CD4-positive, alpha-beta T cell treated with Interleukin-17A for 4 hours (primary cell): ENCODE measurements at regions not wholly inside any gene's neighbourhood (a gene's known extent, or its start where the extent isn't known, plus 50 kb on each side); places are given as distances from the start of the nearest gene placed in this dataset.
"Not testable (repeated sequence)": the region's sequence is repeated elsewhere in the genome, so short reads cannot be mapped to it uniquely, and the experiment has no call there.

Source experiments
- DNase-seq: peaks from one replicate; pipeline ENCODE4 v3.0.0-alpha.2; 2020; ENCODE audit warnings: mixed read lengths

DNA sequence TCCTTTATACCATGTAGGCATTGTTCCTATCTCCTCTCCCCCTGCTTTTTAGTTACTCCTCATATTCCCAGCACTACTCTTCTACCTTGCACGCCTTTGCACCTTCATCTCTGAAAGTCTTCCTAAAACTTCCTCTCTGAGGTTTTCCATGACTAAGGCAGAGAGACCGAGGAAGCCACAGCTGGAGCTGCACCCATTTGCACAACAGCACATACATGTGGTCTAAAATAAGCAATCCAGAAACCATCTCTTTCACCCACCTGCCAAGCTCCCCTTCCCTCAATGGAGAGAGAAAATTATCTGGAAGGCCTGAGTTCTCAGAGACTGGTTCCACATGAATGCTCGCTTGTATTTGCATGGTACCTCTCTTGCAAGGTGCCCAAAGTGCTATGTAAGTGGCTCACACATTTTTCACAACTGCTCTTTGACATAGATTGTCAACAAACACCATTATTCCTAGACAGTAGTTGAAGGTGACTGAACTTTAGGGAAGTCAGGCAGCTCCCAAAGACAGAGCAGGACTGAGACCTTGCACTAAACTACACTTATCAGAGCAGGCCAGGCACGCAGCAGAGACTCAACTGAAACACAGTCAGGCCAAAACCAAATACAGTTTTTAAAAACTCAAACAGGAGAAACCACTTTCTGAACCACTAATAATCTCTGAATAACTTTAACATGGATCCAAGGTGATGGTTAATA is 313.2 kb downstream of the TFAP2A start:
- no peak for DNase-seq

DNA sequence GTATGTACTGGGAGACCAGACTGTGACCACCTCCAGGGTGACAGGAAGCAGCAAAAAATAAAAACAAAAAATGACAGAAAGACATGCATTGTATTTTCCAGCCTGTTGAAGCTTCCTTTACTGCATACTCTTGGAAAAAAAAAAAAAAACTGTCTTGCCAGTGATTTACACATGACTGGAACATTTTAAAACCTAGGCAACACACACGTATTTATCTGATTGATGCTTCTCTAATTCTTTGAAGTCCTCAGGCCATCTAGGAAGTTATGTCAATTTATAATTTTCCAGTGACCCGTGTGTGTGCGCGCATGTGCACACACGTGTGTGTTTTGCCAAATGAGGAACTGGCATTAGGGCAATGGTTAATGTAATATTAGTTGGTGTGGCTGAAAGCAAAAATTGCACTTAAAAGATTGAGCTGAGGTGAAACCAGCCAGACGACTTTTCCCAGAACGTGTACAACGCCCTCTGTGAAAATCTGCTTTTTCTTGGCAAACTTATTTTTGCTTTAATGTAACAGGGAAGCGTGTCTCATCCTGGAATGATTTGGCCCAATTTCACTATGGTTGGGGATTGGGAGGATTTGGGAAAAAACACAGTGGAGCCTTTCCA is 315.2 kb downstream of the TFAP2A start:
- no peak for DNase-seq

DNA sequence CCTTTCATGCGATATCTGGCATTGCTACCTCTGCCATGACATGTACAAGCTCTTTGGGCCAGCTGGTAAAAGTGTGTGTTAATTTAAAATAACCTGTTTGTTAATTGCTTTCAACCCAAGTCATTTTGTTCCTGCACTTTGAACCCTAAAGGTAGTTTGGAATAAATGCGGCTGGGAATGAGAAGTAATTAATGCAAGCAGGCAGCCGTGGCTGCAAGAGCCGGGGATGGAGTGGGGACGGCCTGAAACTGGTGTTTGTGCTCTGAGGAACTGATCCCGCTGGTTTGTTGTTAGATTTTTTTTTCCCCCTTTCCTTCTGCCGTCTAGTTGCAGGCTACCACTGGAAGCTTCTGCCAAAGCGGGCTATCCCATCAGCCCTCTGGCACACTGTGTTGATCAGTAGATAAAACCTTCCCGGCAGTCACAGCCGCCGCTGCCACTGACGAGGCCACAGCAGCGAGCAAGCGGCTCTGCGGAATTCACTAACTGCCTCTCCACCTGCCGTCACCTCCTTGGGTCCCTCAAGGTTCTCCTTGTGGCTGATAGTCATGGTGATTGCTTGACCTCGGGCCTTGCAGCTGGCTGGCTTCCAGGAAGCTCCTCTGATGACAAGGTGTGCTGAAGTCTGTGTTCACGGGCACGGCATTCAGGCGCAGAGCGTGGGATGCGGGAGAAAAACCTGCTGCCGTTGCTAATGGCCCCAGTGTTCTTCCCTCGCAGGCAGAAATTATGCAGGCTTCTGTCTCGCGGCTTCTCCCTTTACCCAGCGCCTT is 315.9 kb downstream of the TFAP2A start:
- no peak for DNase-seq

DNA sequence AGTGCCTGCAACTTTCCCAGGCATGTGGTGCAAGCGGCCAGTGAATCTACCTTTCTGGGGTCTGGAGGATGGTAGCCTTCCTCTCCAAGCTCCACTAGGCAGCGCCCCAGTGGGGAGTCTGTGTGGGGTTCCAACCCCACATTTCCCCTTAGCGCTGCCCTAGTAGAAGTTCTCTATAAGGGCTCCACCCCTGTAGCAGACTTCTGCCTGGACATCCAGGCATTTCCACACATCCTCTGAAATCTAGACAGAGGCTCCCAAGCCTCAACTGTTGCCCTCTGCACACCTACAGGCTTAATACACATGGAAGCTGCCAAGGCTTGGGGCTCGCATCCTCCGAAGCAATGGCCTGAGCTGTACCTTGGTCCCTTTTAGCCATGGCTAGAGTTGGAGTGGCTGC is 321.6 kb downstream of the TFAP2A start:
- no peak for DNase-seq

DNA sequence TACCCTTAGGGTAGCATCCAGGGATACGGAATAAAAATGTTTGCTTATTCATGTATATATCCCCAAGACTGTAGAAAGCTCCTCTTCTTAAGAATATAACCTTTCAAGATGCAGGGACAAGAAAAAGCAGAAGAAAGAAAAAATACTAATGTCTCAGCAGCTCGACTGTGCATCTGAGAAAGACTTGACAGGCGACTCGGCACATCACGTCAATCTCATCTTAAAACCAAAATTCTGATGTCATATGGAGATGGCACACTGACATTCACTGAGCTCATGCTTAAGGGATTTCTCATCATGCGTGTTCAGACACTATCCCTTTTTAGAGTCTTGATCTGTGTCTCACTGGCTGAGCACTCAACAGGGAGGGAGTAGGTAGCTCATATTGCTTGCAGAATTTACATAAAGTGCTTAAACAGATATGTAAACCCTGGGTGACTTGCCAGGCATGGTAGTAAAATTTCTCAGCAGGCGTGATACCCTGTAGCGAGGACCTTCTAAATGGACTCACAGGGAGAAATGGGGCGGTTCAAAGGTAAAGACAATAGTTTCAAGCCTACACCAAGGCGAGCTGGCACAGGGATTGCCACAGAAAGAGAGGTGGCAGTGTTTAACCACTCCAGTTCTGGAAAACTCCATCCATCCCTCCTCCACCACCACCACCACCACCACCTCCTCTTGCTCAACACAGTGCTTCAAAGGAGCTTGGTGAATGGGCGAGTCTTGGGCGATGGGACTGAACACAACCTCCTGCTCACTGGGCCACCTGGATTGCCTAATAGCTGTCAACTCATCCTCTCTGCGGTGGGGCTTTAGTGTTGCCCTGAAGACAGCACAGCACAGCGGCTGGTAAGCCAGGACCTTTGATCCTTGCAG is 330.5 kb downstream of the TFAP2A start:
- no peak for DNase-seq

DNA sequence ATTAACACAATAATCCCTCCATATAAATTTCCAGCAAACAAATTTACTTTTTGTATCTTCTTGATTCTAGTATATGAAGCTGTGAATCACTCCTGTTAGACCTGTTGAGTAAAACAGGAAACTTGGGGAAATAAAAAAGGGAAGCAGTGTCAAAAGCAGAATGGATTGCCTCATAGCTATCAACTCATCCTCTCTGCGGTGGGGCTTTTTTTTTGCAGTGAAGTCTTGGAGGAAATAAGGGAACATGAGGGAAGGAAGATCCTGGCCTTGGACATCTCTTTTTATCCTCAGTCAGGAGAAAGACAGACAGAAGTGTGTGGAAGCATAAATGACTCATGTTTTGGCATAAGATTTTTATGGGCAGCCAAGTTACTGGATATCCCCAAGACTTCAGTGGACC is 332.5 kb downstream of the TFAP2A start:
- no peak for DNase-seq

DNA sequence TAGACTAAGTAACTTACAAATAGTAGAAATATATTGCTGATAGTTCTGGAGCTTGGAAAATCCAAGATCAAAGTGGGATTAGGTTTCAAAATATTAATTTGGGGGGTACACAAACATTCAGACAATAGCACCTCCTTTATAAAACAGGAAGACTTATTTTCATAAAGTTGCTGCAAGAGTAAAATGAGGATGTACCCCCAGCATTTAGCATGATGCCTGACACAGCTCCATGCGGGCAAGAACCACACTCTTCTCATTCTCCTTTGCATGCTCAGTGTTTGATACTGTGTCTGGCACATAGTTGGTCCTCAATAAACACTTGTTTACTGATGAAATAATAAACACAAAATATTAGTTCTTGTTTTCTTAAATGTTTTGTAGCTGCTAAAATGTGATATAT is 332.9 kb downstream of the TFAP2A start:
- no peak for DNase-seq

DNA sequence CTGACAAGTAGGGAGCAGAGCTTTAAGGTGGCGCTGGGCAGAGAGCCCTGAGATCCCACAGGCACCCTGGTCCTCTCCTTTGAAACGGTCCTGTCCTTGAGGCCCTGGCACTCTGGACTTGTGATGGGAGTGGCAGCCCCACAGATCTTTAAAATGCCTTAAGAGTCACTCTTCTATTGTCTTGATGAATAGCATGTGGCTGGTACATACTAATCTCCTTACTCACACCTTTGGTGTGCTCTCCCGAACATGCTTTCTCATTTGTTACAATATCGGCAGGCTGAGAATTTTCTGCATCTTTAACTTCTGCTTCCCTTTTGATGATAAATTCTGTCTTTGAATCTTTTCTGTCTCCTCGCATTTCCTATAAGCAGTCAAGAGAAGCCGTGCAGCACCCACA is 333.8 kb downstream of the TFAP2A start:
- no peak for DNase-seq

DNA sequence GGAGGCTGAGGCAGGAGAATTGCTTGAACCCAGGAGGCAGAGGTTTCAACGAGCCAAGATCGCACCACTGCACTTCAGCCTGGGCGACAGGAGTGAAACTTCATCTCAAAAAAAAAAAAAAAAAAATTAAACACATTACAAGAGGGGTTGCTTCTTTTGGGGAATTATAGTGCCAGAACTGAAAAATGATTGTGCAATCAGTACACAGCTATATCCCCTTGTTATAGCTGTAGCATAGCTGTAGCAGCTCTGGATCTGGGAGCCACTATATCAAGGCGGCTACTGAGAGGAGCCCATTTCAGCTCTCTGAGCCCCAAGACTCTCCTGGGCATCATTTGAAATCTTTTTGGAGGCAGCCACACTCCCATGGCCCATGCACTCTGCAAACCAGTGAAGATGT is 334.3 kb downstream of the TFAP2A start:
- no peak for DNase-seq

DNA sequence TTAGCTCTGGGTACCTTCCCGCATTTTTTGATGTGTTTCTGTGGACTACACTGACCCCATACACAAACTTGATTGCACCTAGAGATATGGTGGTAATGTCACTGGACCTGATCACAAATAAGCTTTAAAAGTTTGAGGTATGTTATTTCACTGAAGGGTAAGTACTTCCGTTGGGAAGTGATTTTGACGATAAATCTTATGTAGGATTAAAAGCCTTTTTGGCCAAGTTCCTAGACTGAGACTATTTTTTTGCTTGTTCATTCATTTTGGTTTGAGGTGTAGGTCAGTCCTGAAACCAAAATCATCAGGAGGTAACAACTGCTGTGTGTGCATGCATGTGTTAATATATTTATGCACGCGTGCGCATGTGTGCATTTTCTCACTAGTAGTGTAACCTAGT is 336.3 kb downstream of the TFAP2A start:
- no peak for DNase-seq

DNA sequence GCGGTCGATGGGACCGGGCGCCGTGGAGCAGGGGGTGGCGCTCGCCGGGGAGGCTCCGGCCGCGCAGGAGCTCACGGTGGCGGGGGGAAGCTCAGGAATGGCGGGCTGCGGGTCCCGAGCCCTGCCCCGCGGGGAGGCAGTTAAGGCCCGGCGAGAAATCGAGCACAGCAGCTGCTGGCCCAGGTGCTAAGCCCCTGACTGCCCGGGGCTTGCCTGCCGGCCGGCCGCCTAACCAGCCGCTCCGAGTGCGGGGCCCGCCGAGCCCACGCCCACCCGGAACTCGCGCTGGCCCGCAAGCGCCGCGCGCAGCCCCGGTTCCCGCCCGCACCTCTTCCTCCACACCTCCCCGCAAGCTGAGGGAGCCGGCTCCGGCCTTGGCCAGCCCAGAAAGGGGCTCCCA is 340.1 kb downstream of the TFAP2A start:
- not testable (repeated sequence) for DNase-seq

DNA sequence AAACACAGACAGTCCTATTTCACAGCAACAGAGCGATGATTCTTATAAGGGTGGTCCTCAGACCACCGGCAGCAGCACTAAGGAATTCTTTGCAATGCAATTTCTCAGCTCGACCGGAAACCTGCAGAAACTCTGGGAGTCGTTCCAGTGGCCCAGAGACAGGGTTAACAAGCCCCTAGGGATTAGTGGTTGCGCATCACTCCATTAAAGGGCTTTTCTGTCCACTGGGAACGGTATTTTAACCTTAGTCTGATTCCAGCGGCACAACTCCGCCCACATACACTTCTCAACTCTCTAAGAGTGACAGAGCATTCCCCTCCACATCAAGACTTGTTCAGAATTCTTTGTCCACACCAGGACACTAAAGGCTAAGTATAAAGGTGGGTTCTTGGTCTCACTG is 341.5 kb downstream of the TFAP2A start:
- DNase-seq: no peak

DNA sequence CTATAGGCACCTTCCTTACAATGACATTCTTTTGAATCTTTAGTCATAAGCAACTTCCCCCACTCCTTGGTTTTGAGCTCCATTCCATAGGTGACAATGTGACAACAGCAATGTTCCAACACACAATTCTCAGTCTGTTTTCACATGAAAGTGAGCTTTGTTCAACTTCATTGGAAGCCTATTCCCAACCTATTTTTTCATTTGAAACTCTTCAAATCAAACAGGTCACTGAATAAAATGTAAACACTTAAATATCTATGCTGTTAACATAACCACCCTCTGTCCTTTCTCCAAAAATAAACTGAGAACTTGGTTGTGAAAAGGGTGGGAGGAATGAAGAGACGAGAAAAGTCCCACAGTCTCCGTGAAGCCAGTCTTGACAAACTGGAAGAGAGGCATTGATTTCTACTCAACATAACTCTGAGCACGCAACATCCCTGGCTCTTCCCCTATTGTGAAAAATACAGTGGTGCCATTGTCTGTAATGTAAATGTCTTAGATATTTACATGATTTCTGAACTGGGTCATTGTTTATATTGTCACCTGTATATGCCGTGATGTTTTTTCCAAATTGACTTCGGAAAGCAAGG is 343.1 kb downstream of the TFAP2A start:
- DNase-seq: no peak

DNA sequence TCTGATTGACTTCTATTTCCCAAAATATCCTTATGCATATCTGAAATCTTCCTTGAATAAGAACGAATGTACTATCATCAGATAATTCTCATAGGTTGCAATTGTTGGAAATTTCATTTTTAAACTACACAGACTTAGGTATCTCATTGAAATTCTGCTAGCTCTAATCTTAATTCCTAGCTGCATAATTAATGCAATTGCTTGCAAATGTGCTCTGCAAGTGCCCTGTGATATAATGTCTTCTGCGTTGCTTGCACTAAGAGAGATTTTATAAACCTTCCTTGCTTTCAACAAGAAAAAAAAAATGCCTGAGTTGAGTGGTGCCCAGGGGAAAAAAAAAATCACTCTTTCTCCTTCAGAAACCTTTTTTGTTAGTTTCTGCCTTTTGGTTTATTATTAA is 354.9 kb downstream of the TFAP2A start:
- no peak for DNase-seq

DNA sequence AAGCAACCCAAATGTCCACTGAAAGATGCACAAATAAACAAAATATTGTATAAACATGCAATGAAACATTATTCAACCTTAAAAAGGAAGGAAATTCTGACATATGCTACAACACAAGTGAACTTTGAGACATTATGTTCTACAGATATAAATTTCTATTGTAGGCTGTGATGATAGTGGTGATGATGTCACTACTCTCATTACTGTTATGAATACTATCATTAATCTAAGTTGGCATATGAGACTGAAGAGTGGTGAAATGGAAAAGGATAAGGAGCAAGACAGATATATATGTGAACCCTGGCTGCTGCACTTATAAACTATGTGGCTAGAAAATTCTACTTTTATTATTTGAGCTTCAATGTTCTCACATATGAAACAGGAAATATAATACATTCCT is 360.2 kb downstream of the TFAP2A start:
- DNase-seq: no peak

DNA sequence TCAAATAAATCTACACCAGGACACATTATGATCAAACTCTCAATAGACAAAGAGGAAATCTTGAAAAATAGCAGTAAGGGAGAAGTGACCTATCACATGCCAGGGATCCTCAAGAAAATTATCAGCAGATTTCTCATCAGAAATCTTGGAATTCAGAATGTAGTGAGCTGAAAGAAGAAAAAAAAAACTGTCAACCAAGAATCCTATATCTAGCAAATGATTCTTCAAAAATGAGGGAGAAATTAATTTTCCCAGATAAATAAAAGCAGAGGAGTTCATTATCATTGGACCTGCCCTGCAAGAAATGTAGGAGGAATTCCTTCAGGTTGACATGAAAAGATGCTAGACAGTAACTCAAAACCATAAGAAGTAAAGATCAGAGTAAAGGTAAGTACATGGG is 363.6 kb downstream of the TFAP2A start:
- no peak for DNase-seq

DNA sequence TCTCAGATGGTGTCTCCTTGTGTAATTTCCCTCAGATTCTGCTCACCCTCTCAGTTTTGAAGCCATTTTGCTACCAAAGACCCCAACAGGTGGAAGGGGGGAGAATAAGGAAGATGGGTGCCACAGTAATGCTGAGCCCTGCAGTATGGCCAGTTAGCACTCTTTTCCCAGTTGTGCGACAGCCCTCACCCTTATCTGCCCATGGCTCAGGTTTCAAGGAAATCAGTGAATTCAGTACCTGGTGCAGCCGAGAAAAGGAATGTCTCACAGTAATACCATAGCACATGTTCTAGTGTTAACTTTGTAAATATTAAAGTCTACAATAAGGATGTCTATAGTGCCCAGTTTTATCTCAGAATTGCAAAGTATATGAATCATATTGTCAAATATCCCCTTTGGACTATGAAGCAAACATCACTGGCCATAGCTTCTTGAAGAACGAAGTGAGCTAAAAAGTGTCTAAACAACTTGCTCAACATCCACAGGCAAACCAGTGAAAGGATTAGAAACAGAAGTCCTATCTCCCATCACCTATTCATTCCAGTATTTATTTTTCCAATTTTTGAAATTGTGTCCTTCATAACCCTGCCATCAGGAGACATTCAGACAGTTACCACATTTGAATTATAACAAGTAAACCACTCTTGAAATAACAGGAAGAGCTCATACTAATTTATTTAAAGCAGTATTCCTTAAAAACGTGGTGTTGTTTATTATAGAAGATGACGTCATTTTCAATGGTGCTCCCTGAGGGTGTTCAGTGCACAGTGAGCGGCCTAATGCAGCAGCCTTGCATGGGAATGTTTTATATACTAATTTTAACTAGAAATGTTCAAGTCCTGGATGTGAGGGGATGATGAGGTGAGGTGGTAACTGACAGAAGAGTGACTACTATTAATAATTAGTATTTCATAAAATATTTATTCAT is 366.2 kb downstream of the TFAP2A start:
- no peak for DNase-seq

DNA sequence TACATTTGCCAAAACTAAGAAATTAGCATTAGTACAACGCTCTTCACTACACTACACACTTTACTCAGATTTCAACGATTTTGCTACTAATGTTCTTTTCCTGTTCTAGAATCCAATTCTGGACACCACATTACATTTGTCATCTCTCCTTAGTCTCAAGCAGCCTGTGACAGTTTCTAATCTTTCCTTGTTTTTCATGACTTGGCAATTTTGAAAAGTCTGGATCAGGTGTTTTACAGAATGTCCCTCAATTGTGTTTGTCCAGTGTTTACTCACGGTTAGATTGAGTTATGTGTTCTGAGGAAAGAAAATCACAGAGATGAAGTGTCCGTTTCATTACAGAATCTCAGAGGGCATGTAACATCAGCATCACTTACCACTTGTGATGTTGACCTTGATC is 372.6 kb downstream of the TFAP2A start:
- no peak for DNase-seq

DNA sequence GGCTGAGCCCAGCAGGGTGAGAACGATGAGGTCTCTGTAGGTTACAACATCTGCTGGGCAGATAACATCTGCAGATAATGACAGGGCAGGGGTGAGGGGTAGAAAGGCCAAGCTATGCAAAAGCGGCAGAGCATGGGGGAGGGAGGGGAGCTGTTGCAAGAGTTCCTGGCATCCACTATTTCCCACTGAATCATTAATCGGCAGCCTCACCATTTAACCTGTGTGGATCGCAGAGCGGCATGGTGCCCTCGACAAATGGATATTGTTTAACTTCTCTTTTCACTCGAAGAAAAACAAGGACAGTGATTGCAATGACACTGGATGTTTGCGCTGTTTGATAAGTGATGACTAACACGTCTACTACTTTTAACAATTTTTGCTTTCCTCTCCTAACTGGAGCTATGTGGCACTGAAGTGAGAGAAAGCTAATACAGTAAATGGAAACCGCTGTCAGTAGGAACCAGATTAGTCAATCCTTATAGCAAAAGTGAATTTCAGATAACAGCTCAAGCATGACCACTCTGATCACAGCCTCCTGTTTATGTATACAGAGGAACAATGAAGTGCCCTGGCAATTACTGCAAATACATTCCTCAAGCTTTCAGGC is 381.5 kb downstream of the TFAP2A start:
- no peak for DNase-seq

DNA sequence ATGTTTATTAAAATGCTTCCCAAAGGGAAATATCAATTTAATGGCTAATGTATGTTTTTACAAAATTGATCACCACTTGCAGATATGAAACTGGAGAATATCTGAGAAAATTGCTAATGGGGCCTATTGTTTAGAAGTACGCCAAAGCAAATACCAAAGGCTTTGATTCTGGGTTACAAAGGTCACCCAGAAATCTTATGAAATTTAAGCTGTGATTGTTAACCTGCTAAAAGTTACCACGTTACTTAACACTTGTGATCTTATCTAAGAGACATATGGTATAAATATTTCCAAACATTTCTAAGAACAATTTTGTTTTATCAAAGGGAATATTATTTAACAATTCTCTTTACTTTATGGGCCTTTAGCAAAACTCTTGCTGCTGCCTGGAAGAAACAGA is 383.3 kb downstream of the TFAP2A start:
- no peak for DNase-seq

DNA sequence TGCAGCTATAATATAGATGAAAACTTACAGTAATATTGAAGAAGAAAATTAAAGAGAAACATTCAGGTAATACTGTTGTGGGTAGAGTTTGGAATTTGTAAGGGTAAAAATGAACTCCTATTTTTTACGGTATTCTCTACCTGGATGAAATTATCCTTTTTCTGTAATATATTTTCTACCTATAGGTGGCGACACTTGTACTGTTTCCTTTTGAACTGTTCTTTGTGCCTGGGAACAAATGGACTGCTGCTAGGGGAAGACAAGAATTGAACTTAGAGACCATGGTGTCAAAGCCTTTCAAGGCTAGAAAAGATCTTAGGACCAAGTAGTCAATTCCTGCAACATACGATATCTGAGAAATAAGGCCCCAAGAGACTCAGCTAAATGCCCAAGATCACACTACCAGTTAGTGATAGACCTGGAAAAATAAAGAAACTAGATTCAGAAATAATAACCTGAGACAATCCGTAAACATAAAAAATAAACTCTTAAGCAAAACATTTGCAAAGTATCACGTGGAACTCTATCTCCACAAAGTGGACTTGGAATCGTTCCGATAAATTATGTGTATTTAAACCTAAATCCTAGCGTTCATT is 383.8 kb downstream of the TFAP2A start:
- no peak for DNase-seq
